DND-41 (cell line): ENCODE measurements at regions not wholly inside any gene's neighbourhood (a gene's known extent, or its start where the extent isn't known, plus 50 kb on each side); places are given as distances from the start of the nearest gene placed in this dataset.

Experiments
- ATAC-seq: fragments of 200-7000 bp; cut with Tn5 transposase; 3 replicates; pipeline ENCODE4 v1.9.1; 2021; ENCODE audit warnings: low read depth; ENCODE audit not compliant: insufficient read depth
- DNase-seq: peaks from one replicate; pipeline ENCODE4 v3.0.0-alpha.2; 2020
- H2AFZ ChIP-seq: 2 replicates; pipeline ENCODE4 v1.6.0; 2012; ENCODE audit warnings: low read depth, low read length
- H3K27ac ChIP-seq: 2 replicates; pipeline ENCODE4 v1.5.1; 2012; ENCODE audit warnings: low read length, inconsistent platforms
- H3K27me3 ChIP-seq: fragments of 200-600 bp; sonication (generic); 2 replicates; pipeline ENCODE4 v1.6.0; 2012; ENCODE audit warnings: low read length, mild to moderate bottlenecking, inconsistent platforms; ENCODE audit not compliant: insufficient read depth, poor library complexity
- H3K36me3 ChIP-seq: 2 replicates; pipeline ENCODE4 v1.5.1; 2012; ENCODE audit warnings: low read length, inconsistent platforms; ENCODE audit not compliant: insufficient read depth
- H3K4me1 ChIP-seq: 2 replicates; pipeline ENCODE4 v1.5.1; 2012; ENCODE audit warnings: mild to moderate bottlenecking, low read length; ENCODE audit not compliant: insufficient read depth
- H3K4me2 ChIP-seq: 2 replicates; pipeline ENCODE4 v1.6.0; 2012; ENCODE audit warnings: mild to moderate bottlenecking, moderate library complexity, low read length, inconsistent platforms; ENCODE audit not compliant: insufficient read depth
- H3K4me3 ChIP-seq, 2 experiments: fragments of 200-600 bp in 1 of 2; shearing (Covaris generic) in 1 of 2; 2 replicates each; pipeline ENCODE4 v1.5.1; 2012 to 2016; ENCODE audit warnings: inconsistent platforms in 2 of 2, low read length in 2 of 2, mild to moderate bottlenecking in 2 of 2, low read depth in 1 of 2, moderate library complexity in 1 of 2
- H3K79me2 ChIP-seq: 2 replicates; pipeline ENCODE4 v1.6.0; 2012; ENCODE audit warnings: low read length, inconsistent platforms; ENCODE audit not compliant: insufficient read depth
- H3K9ac ChIP-seq: 2 replicates; pipeline ENCODE4 v1.6.0; 2012; ENCODE audit warnings: low read depth, mild to moderate bottlenecking, inconsistent platforms, low read length, moderate library complexity
- H3K9me3 ChIP-seq: 2 replicates; pipeline ENCODE4 v1.5.1; 2012; ENCODE audit warnings: low read length, moderate library complexity, mild to moderate bottlenecking, inconsistent platforms; ENCODE audit not compliant: insufficient read depth, severe bottlenecking
- H4K20me1 ChIP-seq: 2 replicates; pipeline ENCODE4 v1.6.0; 2012; ENCODE audit warnings: low read length; ENCODE audit not compliant: insufficient read depth
- CTCF ChIP-seq: IDR thresholded peaks from 2 replicates; pipeline ENCODE4 v1.5.1; 2012; ENCODE audit warnings: borderline replicate concordance, low read length, moderate library complexity, mild to moderate bottlenecking; ENCODE audit not compliant: poor library complexity, severe bottlenecking; ENCODE audit errors: extremely low read depth
- EZH2 ChIP-seq: IDR thresholded peaks from 3 replicates; pipeline ENCODE4 v1.6.1; 2012; ENCODE audit warnings: borderline replicate concordance, low read depth, mild to moderate bottlenecking, moderate library complexity, low read length, inconsistent platforms; ENCODE audit not compliant: severe bottlenecking

- ATAC-seq, result no peak
- no peak overlapping the region for H2AFZ ChIP-seq
- H3K9ac ChIP-seq, result no peak overlapping the region
- no peaks in the 10 kb centered on the region for H4K20me1 ChIP-seq
- no peak overlapping the region for H3K4me3 ChIP-seq
- H3K36me3 ChIP-seq, result no peaks in the 10 kb centered on the region
- H3K4me2 ChIP-seq, result no peak overlapping the region
- no peaks in the 10 kb centered on the region for H3K9me3 ChIP-seq
- H3K27ac ChIP-seq, result no peak overlapping the region
- no peak for TF ChIP-seq EZH2
- no peak for TF ChIP-seq CTCF
- no peaks in the 10 kb centered on the region for H3K4me1 ChIP-seq
- H3K79me2 ChIP-seq, result no peaks in the 10 kb centered on the region
- H3K27me3 ChIP-seq, result no peaks in the 10 kb centered on the region
- no peak for DNase-seq
Measured at GRCh38 chr9:4923141-4923540, 61.9 kb upstream of the JAK2 start.

- no peak for DNase-seq
- Histone ChIP-seq H3K4me3 (no peak overlapping the region), H3K27ac (no peak overlapping the region), H3K4me2 (no peak overlapping the region), H4K20me1 (no peaks in the 10 kb centered on the region), H3K4me1 (no peaks in the 10 kb centered on the region), H3K9ac (no peak overlapping the region), H2AFZ (no peak overlapping the region), H3K9me3 (no peaks in the 10 kb centered on the region), H3K36me3 (no peaks in the 10 kb centered on the region), H3K79me2 (no peaks in the 10 kb centered on the region), H3K27me3 (no peaks in the 10 kb centered on the region)
- TF ChIP-seq EZH2, result no peak
- TF ChIP-seq CTCF, result peak; percentile 20
- ATAC-seq, result no peak
Measured at GRCh38 chr9:4923580-4924544, 61.2 kb upstream of the JAK2 start.

- no peak overlapping the region for H3K27ac ChIP-seq
- TF ChIP-seq CTCF, result no peak
- no peak for TF ChIP-seq EZH2
- no peaks in the 10 kb centered on the region for H3K79me2 ChIP-seq
- ATAC-seq (no peak), DNase-seq (no peak)
- H4K20me1 ChIP-seq, result no peaks in the 10 kb centered on the region
- no peaks in the 10 kb centered on the region for H3K36me3 ChIP-seq
- no peaks in the 10 kb centered on the region for H3K9me3 ChIP-seq
- H3K4me1 ChIP-seq, result no peaks in the 10 kb centered on the region
- H3K4me3 ChIP-seq, result no peak overlapping the region
- H3K4me2 ChIP-seq, result no peak overlapping the region
- H2AFZ ChIP-seq, result no peak overlapping the region
- H3K9ac ChIP-seq, result no peak overlapping the region
- H3K27me3 ChIP-seq, result no peaks in the 10 kb centered on the region
Measured at GRCh38 chr9:4926239-4926638, 58.8 kb upstream of the JAK2 start.
